Superior temporal gyrus (tissue), 1 donor: ENCODE measurements at regions not wholly inside any gene's neighbourhood (a gene's known extent, or its start where the extent isn't known, plus 50 kb on each side); places are given as distances from the start of the nearest gene placed in this dataset.

Experiments
- DNase-seq: peaks from one replicate; pipeline ENCODE4 v3.0.0-alpha.2; 2016; ENCODE audit errors: extremely low spot score

GRCh38 chr12:62113366-62114011 lies 146.7 kb upstream of the USP15 start:
- no peak for DNase-seq

GRCh38 chr12:62116986-62117385 lies 143.2 kb upstream of the USP15 start:
- DNase-seq, result no peak

- DNase-seq, result peak; percentile 60
Measured at GRCh38 chr12:62123721-62124203, 136.4 kb upstream of the USP15 start.

GRCh38 chr12:62127516-62127915 lies 132.7 kb upstream of the USP15 start:
- DNase-seq, result no peak

- DNase-seq, result no peak
Measured at GRCh38 chr12:62128175-62128975, 131.8 kb upstream of the USP15 start.

GRCh38 chr12:62129291-62129690 lies 130.9 kb upstream of the USP15 start:
- no peak for DNase-seq

- no peak for DNase-seq
Measured at GRCh38 chr12:62130402-62130801, 129.8 kb upstream of the USP15 start.

- no peak for DNase-seq
Measured at GRCh38 chr12:62130834-62131552, 129.2 kb upstream of the USP15 start.

- DNase-seq, result no peak
Measured at GRCh38 chr12:62133440-62133839, 126.8 kb upstream of the USP15 start.

- DNase-seq, result no peak
Measured at GRCh38 chr12:62135553-62136200, 124.5 kb upstream of the USP15 start.

- no peak for DNase-seq
Measured at GRCh38 chr12:62136496-62136895, 123.7 kb upstream of the USP15 start.

GRCh38 chr12:62138527-62138926 lies 121.7 kb upstream of the USP15 start:
- no peak for DNase-seq

GRCh38 chr12:62146318-62146717 lies 113.9 kb upstream of the USP15 start:
- DNase-seq, result no peak

GRCh38 chr12:62158013-62158412 lies 102.2 kb upstream of the USP15 start:
- no peak for DNase-seq

GRCh38 chr12:62158461-62159360 lies 101.5 kb upstream of the USP15 start:
- DNase-seq, result no peak

GRCh38 chr12:62162214-62162613 lies 98.0 kb upstream of the USP15 start:
- DNase-seq, result no peak

GRCh38 chr12:62163368-62163767 lies 96.8 kb upstream of the USP15 start:
- DNase-seq, result no peak

GRCh38 chr12:62164036-62164435 lies 96.2 kb upstream of the USP15 start:
- DNase-seq, result no peak

GRCh38 chr12:62166525-62166924 lies 93.7 kb upstream of the USP15 start:
- no peak for DNase-seq

- no peak for DNase-seq
Measured at GRCh38 chr12:62168411-62168810, 91.8 kb upstream of the USP15 start.

- no peak for DNase-seq
Measured at GRCh38 chr12:62170241-62170640, 90.0 kb upstream of the USP15 start.
